Left ventricle myocardium inferior (tissue), 1 donor: ENCODE measurements at regions not wholly inside any gene's neighbourhood (a gene's known extent, or its start where the extent isn't known, plus 50 kb on each side); places are given as distances from the start of the nearest gene placed in this dataset.
"Not testable (repeated sequence)": the region's sequence is repeated elsewhere in the genome, so short reads cannot be mapped to it uniquely, and the experiment has no call there.

ENCODE experiments used
- DNase-seq: peaks from one replicate; pipeline ENCODE4 v3.0.0-alpha.2; 2020
- H3K27ac ChIP-seq: fragments of 200-600 bp; replicated peaks from 2 replicates; pipeline ENCODE4 v1.8.0; 2021
- H3K27me3 ChIP-seq: fragments of 200-600 bp; 2 replicates; pipeline ENCODE4 v1.8.0; 2021; ENCODE audit warnings: low read depth
- H3K36me3 ChIP-seq: fragments of 200-600 bp; 2 replicates; pipeline ENCODE4 v1.8.0; 2021
- H3K4me1 ChIP-seq: fragments of 200-600 bp; 2 replicates; pipeline ENCODE4 v1.8.0; 2021
- H3K4me3 ChIP-seq: fragments of 200-600 bp; 2 replicates; pipeline ENCODE4 v1.8.0; 2021; ENCODE audit warnings: mild to moderate bottlenecking, moderate library complexity
- H3K9me3 ChIP-seq: fragments of 200-600 bp; replicated peaks from 2 replicates; pipeline ENCODE4 v1.8.0; 2021
- intact Hi-C: fragments of 100-400 bp; cut with micrococcal nuclease; formaldehyde crosslinking; loops from one replicate; pipeline ENCODE4 v1.11.0; 2022
- TF ChIP-seq, protein P1 (sequence below): fragments of 200-600 bp; IDR thresholded peaks from 2 replicates; pipeline ENCODE4 v1.8.0; 2021; ENCODE audit warnings: antibody characterized with exemption, mild to moderate bottlenecking, borderline replicate concordance
- donor health status: DM: no; HTN: yes; CAD: no; lungs with severe emphysema.

DNA sequence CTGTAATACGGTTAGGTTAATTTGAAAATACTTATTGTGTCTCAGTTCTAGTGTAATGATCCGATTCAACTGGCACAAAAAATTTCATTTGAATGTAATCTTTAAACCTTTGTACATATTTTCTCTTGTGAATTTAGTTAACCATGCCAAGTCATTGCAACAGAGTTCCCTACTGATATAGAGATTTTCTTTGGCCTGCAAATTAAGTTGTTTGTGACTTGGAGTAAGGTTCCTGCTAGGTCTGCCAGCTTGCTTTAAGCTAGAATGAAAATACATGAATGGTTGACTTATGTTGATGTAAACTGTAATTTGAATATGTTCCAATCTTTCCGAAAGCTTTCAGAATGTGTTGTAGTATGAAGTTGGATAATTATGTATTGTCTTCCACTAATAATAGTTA lies 1004.1 kb upstream of the EDIL3 start:
- TF ChIP-seq, protein P1, sequence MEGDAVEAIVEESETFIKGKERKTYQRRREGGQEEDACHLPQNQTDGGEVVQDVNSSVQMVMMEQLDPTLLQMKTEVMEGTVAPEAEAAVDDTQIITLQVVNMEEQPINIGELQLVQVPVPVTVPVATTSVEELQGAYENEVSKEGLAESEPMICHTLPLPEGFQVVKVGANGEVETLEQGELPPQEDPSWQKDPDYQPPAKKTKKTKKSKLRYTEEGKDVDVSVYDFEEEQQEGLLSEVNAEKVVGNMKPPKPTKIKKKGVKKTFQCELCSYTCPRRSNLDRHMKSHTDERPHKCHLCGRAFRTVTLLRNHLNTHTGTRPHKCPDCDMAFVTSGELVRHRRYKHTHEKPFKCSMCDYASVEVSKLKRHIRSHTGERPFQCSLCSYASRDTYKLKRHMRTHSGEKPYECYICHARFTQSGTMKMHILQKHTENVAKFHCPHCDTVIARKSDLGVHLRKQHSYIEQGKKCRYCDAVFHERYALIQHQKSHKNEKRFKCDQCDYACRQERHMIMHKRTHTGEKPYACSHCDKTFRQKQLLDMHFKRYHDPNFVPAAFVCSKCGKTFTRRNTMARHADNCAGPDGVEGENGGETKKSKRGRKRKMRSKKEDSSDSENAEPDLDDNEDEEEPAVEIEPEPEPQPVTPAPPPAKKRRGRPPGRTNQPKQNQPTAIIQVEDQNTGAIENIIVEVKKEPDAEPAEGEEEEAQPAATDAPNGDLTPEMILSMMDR: no peak
- no peak overlapping the region for H3K27ac ChIP-seq
- no peaks in the 10 kb centered on the region for H3K36me3 ChIP-seq
- no peak for DNase-seq
- H3K4me3 ChIP-seq: no peak overlapping the region
- intact Hi-C loops: no loop called here
- no peaks in the 10 kb centered on the region for H3K4me1 ChIP-seq
- no peaks in the 10 kb centered on the region for H3K27me3 ChIP-seq
- H3K9me3 ChIP-seq: peaks cover 20% of the 10 kb centered on the region

DNA sequence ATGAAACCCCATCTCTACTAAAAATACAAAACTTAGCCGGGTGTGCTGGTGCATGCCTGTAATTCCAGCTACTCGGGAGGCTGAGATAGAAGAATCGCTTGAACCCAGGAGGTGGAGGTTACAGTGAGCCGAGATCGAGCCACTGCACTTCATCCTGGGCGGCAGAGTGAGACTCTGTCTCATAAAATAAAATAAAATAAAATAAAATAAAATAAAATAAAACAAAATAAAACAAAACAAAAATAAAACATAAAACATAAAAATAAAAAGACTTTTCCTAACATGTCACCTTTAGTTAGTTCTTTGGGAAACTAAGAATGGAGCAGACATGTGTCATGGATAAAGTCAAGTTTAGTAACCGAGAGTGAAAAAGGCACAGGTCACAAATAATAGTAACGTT lies 1007.6 kb upstream of the EDIL3 start:
- H3K36me3 ChIP-seq, DNase-seq, H3K4me1 ChIP-seq, H3K9me3 ChIP-seq, H3K27me3 ChIP-seq, H3K27ac ChIP-seq, H3K4me3 ChIP-seq, intact Hi-C loops: not testable (repeated sequence)

DNA sequence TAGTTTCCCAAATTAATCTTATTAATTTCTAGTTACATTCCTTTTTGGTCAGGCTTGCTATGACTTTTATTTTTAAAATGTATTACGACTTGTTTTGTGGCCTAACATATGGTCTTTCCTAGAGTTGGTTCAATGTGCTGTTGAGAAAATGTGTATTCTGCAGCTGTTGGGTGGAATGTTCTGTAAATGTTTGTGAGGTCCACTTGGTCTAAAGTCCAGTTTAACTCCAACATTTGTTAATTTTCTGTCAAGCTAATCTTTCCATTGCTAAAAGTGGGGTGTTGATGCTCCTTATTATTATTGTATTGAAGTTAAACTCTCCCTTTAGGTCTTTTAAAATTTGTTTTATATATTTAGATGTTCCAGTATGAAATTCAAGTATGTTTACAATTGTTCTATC lies 1010.8 kb upstream of the EDIL3 start:
- Histone ChIP-seq H3K36me3 (no peaks in the 10 kb centered on the region), H3K4me3 (no peak overlapping the region), H3K9me3 (peaks cover 15% of the 10 kb centered on the region), H3K27ac (no peak overlapping the region), H3K27me3 (no peaks in the 10 kb centered on the region), H3K4me1 (no peaks in the 10 kb centered on the region)
- TF ChIP-seq, protein P1: no peak
- intact Hi-C loops: no loop called here
- no peak for DNase-seq

DNA sequence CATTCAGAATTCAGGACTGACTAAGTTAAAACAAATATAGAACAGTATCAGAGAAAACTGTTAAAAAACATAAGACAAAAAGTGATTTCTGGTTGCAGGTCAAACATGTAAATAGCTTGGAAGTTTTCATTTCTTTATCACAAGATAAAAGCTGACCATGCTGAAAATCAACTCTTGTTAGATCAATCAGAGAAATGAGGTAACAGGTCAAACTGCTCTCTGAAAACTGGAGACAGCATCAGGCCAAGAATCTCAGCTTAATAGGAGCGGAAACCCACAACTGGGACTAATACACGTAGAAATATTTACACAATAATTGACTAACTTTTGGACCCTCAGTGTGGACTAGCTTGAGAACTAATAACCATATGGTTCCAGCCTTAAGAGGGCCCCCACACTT lies 1012.8 kb upstream of the EDIL3 start:
- H3K4me1 ChIP-seq: no peaks in the 10 kb centered on the region
- no peaks in the 10 kb centered on the region for H3K36me3 ChIP-seq
- H3K27ac ChIP-seq: no peak overlapping the region
- no peak overlapping the region for H3K4me3 ChIP-seq
- no peaks in the 10 kb centered on the region for H3K27me3 ChIP-seq
- intact Hi-C loops: no loop called here
- TF ChIP-seq, protein P1: no peak
- peaks cover 15% of the 10 kb centered on the region for H3K9me3 ChIP-seq
- DNase-seq: no peak

DNA sequence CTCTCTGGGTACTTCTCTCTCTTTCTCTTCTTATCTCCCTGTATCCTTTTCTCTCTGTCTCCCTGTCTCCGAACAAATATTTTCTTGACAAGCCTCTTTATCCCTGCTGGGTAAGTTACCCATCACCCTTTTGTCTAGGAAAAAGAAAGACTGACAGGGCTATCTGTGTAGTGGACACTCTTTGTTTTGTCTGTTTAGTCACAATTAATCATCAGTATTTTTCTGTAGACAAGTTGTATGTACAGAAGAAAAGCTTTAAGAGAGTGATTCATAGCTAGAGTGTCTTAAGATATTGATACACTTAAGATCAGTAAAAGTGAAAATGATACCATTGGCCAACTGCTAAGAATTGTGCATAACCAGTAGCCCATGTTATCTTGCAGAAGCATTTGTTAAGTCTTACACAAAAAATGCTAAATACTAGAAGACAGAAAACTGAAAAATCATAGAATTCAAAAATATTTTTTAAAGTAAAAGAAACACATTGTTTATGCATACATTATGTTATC lies 1043.8 kb upstream of the EDIL3 start:
- Histone ChIP-seq H3K36me3 (no peaks in the 10 kb centered on the region), H3K27ac (no peak overlapping the region), H3K27me3 (no peaks in the 10 kb centered on the region), H3K9me3 (peaks cover 14% of the 10 kb centered on the region), H3K4me3 (no peak overlapping the region), H3K4me1 (no peaks in the 10 kb centered on the region)
- intact Hi-C loops: no loop called here
- TF ChIP-seq, protein P1: no peak
- DNase-seq: no peak

DNA sequence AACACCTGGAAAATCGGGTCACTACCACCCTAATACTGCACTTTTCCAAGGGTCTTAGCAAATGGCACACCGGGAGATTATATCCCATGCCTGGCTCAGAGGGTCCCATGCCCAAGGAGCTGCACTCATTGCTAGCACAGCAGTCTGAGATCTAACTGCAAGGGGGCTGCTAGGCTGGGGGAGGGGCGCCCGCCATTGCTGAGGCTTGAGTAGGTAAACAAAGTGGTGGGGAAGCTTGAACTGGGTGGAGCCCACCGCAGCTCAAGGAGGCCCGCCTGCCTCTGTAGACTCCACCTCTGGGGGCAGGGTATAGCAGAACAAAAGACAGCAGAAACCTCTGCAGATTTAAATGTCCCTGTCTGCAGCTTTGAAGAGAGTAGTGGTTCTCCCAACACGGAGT lies 1047.0 kb upstream of the EDIL3 start:
- H3K27ac ChIP-seq, intact Hi-C loops, H3K4me3 ChIP-seq, H3K27me3 ChIP-seq, DNase-seq, H3K36me3 ChIP-seq, H3K4me1 ChIP-seq: not testable (repeated sequence)
- peaks cover 34% of the 10 kb centered on the region for H3K9me3 ChIP-seq

DNA sequence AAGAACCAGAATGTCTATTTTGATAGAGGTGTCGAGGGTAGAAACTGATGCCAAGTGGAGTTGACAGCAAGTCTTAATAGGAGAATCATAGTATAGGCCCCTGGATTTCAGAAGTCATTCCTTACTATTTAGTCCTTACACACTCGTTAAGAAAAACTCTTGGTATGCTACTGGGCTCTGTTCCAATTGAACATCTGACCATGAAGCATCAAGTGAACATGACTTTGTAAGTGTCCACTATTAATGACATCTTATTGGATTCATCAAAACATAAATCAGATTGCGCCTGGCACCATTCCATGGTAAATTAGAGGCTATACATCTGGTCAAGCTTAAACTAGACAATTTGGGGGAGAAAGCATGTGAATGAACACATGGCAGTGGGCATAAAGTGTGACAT lies 1056.5 kb upstream of the EDIL3 start:
- Histone ChIP-seq H3K4me1 (no peaks in the 10 kb centered on the region), H3K36me3 (no peaks in the 10 kb centered on the region), H3K9me3 (peaks cover 22% of the 10 kb centered on the region), H3K4me3 (no peak overlapping the region), H3K27me3 (no peaks in the 10 kb centered on the region), H3K27ac (no peak overlapping the region)
- no peak for DNase-seq
- intact Hi-C loops: no loop called here
- TF ChIP-seq, protein P1: no peak
